ENCODE measurements at regions not wholly inside any gene's neighbourhood (a gene's known extent, or its start where the extent isn't known, plus 50 kb on each side); places are given as distances from the start of the nearest gene placed in this dataset.

DNA sequence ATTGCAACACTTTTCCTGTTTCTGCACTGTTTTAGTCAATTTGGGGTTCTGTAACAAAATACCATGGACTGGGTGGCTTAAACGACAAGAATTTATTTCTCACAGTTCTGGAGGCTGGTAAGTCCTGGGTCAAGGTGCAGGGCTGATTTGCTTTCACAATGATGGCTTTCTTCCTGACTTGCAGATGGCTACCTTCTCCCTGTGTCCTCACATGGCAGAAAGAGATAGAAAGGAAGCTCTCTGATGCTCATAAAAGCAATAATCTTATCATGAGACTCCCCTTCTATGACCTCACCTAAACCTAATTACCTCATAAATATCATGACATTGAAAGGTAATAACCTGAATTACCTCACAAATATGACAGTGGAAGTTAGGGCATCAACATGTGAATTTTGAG lies 511.5 kb upstream of the CITED2 start:
- TF ChIP-seq, protein P1, sequence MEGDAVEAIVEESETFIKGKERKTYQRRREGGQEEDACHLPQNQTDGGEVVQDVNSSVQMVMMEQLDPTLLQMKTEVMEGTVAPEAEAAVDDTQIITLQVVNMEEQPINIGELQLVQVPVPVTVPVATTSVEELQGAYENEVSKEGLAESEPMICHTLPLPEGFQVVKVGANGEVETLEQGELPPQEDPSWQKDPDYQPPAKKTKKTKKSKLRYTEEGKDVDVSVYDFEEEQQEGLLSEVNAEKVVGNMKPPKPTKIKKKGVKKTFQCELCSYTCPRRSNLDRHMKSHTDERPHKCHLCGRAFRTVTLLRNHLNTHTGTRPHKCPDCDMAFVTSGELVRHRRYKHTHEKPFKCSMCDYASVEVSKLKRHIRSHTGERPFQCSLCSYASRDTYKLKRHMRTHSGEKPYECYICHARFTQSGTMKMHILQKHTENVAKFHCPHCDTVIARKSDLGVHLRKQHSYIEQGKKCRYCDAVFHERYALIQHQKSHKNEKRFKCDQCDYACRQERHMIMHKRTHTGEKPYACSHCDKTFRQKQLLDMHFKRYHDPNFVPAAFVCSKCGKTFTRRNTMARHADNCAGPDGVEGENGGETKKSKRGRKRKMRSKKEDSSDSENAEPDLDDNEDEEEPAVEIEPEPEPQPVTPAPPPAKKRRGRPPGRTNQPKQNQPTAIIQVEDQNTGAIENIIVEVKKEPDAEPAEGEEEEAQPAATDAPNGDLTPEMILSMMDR (IDR thresholded peaks at IDR 0.05; ENCODE audit: poor library complexity, severe bottlenecking): no peak
- TF ChIP-seq TAF1 (IDR thresholded peaks at IDR 0.05; ENCODE audit: low read depth): no peak
- no peak for TF ChIP-seq RAD21 (conservative IDR thresholded peaks at IDR 0.05)
- TF ChIP-seq, protein P2, sequence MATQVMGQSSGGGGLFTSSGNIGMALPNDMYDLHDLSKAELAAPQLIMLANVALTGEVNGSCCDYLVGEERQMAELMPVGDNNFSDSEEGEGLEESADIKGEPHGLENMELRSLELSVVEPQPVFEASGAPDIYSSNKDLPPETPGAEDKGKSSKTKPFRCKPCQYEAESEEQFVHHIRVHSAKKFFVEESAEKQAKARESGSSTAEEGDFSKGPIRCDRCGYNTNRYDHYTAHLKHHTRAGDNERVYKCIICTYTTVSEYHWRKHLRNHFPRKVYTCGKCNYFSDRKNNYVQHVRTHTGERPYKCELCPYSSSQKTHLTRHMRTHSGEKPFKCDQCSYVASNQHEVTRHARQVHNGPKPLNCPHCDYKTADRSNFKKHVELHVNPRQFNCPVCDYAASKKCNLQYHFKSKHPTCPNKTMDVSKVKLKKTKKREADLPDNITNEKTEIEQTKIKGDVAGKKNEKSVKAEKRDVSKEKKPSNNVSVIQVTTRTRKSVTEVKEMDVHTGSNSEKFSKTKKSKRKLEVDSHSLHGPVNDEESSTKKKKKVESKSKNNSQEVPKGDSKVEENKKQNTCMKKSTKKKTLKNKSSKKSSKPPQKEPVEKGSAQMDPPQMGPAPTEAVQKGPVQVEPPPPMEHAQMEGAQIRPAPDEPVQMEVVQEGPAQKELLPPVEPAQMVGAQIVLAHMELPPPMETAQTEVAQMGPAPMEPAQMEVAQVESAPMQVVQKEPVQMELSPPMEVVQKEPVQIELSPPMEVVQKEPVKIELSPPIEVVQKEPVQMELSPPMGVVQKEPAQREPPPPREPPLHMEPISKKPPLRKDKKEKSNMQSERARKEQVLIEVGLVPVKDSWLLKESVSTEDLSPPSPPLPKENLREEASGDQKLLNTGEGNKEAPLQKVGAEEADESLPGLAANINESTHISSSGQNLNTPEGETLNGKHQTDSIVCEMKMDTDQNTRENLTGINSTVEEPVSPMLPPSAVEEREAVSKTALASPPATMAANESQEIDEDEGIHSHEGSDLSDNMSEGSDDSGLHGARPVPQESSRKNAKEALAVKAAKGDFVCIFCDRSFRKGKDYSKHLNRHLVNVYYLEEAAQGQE (IDR thresholded peaks at IDR 0.05; ENCODE audit: borderline replicate concordance): no peak
- no peak for TF ChIP-seq EZH2 (IDR thresholded peaks at IDR 0.05; ENCODE audit: borderline replicate concordance, insufficient read depth, low read length, poor library complexity, severe bottlenecking)
- TF ChIP-seq EP300 (conservative IDR thresholded peaks at IDR 0.05; ENCODE audit: poor library complexity, severe bottlenecking): no peak

Data from neural cell (in vitro differentiated cells).